ENCODE measurements at regions not wholly inside any gene's neighbourhood (a gene's known extent, or its start where the extent isn't known, plus 50 kb on each side); places are given as distances from the start of the nearest gene placed in this dataset.

GRCh38 chr4:38422850-38423249, 241.1 kb upstream of the KLF3 start:
- Histone ChIP-seq H3K4me3 (ENCODE audit: insufficient read depth, low read depth, low read length) (no peak overlapping the region), H3K18ac (ENCODE audit: low read depth, low read length) (no peak overlapping the region), H4K5ac (ENCODE audit: low read depth, low read length) (no peak overlapping the region), H3K14ac (replicated peaks; ENCODE audit: low read depth, low read length) (no peak overlapping the region), H3K4me1 (ENCODE audit: control insufficient read depth, insufficient read depth, low read length) (no peaks in the 10 kb centered on the region), H3K23ac (ENCODE audit: low read depth, low read length) (no peak overlapping the region), H4K91ac (ENCODE audit: insufficient read depth, low read depth, low read length) (no peak overlapping the region), H3K27me3 (ENCODE audit: control insufficient read depth, insufficient read depth, low read length) (peaks cover 15% of the 10 kb centered on the region), H2BK120ac (ENCODE audit: low read depth, low read length) (no peak overlapping the region), H3K4me2 (ENCODE audit: low read depth, low read length) (no peak overlapping the region), H2BK5ac (ENCODE audit: low read depth, low read length, poor library complexity, severe bottlenecking) (no peak overlapping the region), H3K9me1 (ENCODE audit: insufficient read depth, low read length) (no peaks in the 10 kb centered on the region), H4K20me1 (ENCODE audit: insufficient read depth, low read length) (no peaks in the 10 kb centered on the region), H3K9ac (ENCODE audit: low read depth, low read length) (no peak overlapping the region), H3K4ac (ENCODE audit: low read depth, low read length) (no peak overlapping the region), H3K27ac (ENCODE audit: insufficient read depth, low read length) (no peak overlapping the region), H3K56ac (ENCODE audit: extremely low read depth, insufficient read depth, low read length) (no peak overlapping the region), H2AFZ (replicated peaks; ENCODE audit: low read length, poor library complexity) (no peak overlapping the region), H3K79me1 (ENCODE audit: low read depth in 1 of 2, low read length in 2 of 2) (no peaks in the 10 kb centered on the region), H2BK20ac (ENCODE audit: low read depth, low read length) (no peak overlapping the region), H3K36me3 (ENCODE audit: control insufficient read depth, insufficient read depth, low read length) (no peaks in the 10 kb centered on the region), H3K9me3 (ENCODE audit: control insufficient read depth, insufficient read depth, low read length) (no peaks in the 10 kb centered on the region), H2AK9ac (replicated peaks; ENCODE audit: low read depth, low read length, poor library complexity) (no peak overlapping the region), H4K8ac (ENCODE audit: low read depth in 2 of 2, low read length in 2 of 2) (no peak overlapping the region), H2BK15ac (ENCODE audit: low read depth, low read length) (no peak overlapping the region), H2AK5ac (ENCODE audit: low read depth, low read length) (no peak overlapping the region)
- ChIA-PET CTCF (interaction anchor here (0.6 kb wide), 1 partner anchor 243 kb away, joined by 3 read pairs; no protein-coding TSS in a partner anchor), POLR2A (ENCODE audit: unreplicated experiment) (no interaction called here)
- TF ChIP-seq NFE2L2 (IDR thresholded peaks at IDR 0.05; ENCODE audit: low read depth, low read length) (no peak), RCOR1 (IDR thresholded peaks at IDR 0.05; ENCODE audit: insufficient replicate concordance, low read length) (no peak), CEBPB (IDR thresholded peaks at IDR 0.05; ENCODE audit: low read depth, low read length) (no peak), BHLHE40 (IDR thresholded peaks at IDR 0.05; ENCODE audit: low read depth, low read length) (no peak), CHD1 (IDR thresholded peaks at IDR 0.05; ENCODE audit: low read depth, low read length) (no peak), SMC3 (IDR thresholded peaks at IDR 0.05; ENCODE audit: low read depth, low read length) (no peak), MAZ (IDR thresholded peaks at IDR 0.05; ENCODE audit: borderline replicate concordance, low read depth, low read length) (no peak), USF2 (IDR thresholded peaks at IDR 0.05; ENCODE audit: low read depth, low read length) (no peak), RFX5 (IDR thresholded peaks at IDR 0.05; ENCODE audit: low read depth, low read length) (no peak), MAFK (IDR thresholded peaks at IDR 0.05; ENCODE audit: low read depth, low read length) (no peak), RAD21 (IDR thresholded peaks at IDR 0.05; ENCODE audit: low read length) (no peak), FOS (IDR thresholded peaks at IDR 0.05; ENCODE audit: low read depth, low read length) (no peak), POLR2A (IDR thresholded peaks at IDR 0.05; ENCODE audit: low read depth, low read length) (no peak), MXI1 (IDR thresholded peaks at IDR 0.05; ENCODE audit: borderline replicate concordance, low read depth, low read length) (no peak), ELK1 (IDR thresholded peaks at IDR 0.05; ENCODE audit: borderline replicate concordance, low read depth, low read length) (no peak)
- TF ChIP-seq, protein P1, sequence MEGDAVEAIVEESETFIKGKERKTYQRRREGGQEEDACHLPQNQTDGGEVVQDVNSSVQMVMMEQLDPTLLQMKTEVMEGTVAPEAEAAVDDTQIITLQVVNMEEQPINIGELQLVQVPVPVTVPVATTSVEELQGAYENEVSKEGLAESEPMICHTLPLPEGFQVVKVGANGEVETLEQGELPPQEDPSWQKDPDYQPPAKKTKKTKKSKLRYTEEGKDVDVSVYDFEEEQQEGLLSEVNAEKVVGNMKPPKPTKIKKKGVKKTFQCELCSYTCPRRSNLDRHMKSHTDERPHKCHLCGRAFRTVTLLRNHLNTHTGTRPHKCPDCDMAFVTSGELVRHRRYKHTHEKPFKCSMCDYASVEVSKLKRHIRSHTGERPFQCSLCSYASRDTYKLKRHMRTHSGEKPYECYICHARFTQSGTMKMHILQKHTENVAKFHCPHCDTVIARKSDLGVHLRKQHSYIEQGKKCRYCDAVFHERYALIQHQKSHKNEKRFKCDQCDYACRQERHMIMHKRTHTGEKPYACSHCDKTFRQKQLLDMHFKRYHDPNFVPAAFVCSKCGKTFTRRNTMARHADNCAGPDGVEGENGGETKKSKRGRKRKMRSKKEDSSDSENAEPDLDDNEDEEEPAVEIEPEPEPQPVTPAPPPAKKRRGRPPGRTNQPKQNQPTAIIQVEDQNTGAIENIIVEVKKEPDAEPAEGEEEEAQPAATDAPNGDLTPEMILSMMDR (conservative IDR thresholded peaks at IDR 0.05; ENCODE audit: low read depth, low read length), result no peak
- in situ Hi-C loops (cut with MboI; ENCODE audit: low sequenced_read_pairs) (no loop called here), intact Hi-C loops (cut with micrococcal nuclease) (no loop called here), dilution Hi-C loops (cut with HindIII; ENCODE audit: low sequenced_read_pairs, unreplicated experiment) (no loop called here)
- no CpG with 5 or more reads among the region's 4 CpGs for WGBS, 2 experiments (ENCODE audit: extremely low coverage in 2 of 2, insufficient read length in 1 of 2)
- ATAC-seq (ENCODE audit: low read depth), result no peak
- BruUV-seq (replicated peaks), result no TSS peak
- no peak for DNase-seq

Measured in IMR-90 (cell line).